AG09309 (cell line): ENCODE measurements at regions not wholly inside any gene's neighbourhood (a gene's known extent, or its start where the extent isn't known, plus 50 kb on each side); places are given as distances from the start of the nearest gene placed in this dataset.

Experiments
- DNase-seq: peaks from one replicate; pipeline ENCODE4 v3.0.0-alpha.2; 2010; ENCODE audit warnings: low read depth
- H3K4me3 ChIP-seq: 2 replicates; pipeline ENCODE4 v1.5.1; 2011; ENCODE audit warnings: mild to moderate bottlenecking, low read depth, low read length, moderate library complexity; ENCODE audit not compliant: control insufficient read depth
- TF ChIP-seq, protein P1 (sequence below): IDR thresholded peaks from 2 replicates; pipeline ENCODE4 v1.5.1; 2011; ENCODE audit warnings: mild to moderate bottlenecking, low read depth, low read length, inconsistent platforms; ENCODE audit not compliant: insufficient read depth, control insufficient read depth; ENCODE audit errors: missing control alignments

DNA sequence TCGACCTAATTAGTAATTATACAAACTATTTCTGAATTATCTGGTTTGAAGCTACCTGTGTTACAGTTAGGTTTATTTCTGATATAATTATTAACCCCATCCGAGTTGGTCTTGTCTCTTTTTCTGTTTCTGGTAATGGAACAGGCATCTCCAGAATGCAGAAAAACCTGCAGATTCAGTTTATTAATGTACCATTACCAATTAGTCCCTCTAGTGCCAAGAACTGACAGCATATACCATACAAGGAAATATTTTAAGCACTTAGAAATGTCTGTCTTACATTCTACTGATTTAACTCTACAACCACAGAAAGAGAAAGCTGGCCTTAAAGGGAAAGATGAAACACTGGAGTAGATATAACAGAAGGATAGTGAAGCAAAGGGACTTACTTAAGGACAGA is 570.6 kb downstream of the CENPC start:
- no peak overlapping the region for H3K4me3 ChIP-seq
- DNase-seq = no peak
- TF ChIP-seq, protein P1, sequence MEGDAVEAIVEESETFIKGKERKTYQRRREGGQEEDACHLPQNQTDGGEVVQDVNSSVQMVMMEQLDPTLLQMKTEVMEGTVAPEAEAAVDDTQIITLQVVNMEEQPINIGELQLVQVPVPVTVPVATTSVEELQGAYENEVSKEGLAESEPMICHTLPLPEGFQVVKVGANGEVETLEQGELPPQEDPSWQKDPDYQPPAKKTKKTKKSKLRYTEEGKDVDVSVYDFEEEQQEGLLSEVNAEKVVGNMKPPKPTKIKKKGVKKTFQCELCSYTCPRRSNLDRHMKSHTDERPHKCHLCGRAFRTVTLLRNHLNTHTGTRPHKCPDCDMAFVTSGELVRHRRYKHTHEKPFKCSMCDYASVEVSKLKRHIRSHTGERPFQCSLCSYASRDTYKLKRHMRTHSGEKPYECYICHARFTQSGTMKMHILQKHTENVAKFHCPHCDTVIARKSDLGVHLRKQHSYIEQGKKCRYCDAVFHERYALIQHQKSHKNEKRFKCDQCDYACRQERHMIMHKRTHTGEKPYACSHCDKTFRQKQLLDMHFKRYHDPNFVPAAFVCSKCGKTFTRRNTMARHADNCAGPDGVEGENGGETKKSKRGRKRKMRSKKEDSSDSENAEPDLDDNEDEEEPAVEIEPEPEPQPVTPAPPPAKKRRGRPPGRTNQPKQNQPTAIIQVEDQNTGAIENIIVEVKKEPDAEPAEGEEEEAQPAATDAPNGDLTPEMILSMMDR = no peak

DNA sequence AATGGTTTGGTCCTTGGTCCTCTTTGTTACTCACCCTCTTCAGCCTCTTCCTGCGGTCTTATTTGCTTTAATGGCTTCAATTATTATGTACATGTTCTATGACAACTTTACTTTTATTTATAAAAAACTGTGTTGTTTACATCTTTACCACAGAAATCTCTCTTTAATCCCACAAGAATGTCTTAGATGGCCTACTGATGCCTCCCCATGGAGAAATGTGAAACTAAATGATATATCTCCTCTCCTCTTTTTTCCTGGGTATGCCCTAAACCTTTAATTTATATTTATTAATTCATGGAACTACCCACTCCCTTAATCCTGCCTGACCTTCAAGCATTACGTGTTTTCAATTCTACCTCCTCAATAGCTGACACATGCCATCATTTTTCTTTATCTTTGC is 573.2 kb downstream of the CENPC start:
- TF ChIP-seq, protein P1 = no peak
- DNase-seq = no peak
- H3K4me3 ChIP-seq = no peak overlapping the region

DNA sequence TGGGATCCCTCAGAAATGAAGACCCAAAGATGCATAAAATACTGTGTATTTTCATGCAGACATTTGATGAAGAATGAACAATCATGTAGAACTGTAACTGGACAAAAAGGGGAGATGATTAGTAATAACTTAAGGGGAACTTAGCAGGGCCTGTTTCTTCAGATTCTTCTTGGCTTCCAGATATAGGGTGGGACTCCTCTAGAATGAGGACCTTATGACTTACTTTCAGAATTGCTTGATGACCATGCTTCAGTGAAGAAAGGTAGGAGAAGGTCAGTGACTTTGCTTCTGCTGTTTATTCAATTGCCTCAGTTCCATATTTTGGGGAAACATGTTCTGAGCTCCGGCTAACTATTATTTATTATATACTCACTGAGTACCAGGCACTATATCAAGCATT is 580.8 kb downstream of the CENPC start:
- TF ChIP-seq, protein P1 = no peak
- no peak overlapping the region for H3K4me3 ChIP-seq
- DNase-seq = no peak

DNA sequence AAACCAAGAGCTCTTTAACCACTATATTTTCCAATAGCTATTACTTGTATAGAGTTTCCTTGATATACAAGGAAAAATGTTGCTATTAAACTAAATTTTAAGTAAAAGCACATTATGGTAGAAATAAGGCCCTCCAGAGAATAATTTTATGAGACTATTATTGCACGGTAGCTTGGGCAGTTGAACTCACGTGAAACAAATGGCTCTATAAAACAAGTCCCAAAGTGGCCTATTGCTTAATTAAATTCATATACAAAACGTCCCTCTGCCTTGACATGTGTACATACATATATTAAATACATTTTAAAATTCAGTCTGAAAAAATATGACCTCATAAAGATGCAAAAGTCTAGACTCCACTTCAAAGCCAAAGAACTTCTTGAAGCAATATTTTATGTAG is 582.2 kb downstream of the CENPC start:
- TF ChIP-seq, protein P1 = no peak
- no peak for DNase-seq
- no peak overlapping the region for H3K4me3 ChIP-seq

DNA sequence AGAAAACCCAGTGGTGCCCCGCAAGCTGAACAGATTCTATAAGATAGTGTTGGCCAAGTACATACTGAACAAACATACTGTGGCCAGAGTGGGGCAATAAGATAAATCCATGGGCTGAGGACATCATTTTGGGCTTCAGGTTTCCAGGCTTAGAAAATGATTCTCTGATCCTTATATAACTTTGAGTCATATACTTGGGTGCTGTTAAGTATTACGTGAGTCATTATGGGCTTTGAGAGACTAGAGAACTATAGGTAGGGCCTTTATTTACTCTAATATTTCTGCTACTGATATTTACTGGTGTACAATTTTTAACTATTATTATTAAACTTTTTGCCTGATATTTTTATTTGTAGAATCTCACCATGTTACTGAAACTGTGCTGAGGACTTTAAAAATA is 586.1 kb downstream of the CENPC start:
- no peak for DNase-seq
- TF ChIP-seq, protein P1 = no peak
- H3K4me3 ChIP-seq = no peak overlapping the region

DNA sequence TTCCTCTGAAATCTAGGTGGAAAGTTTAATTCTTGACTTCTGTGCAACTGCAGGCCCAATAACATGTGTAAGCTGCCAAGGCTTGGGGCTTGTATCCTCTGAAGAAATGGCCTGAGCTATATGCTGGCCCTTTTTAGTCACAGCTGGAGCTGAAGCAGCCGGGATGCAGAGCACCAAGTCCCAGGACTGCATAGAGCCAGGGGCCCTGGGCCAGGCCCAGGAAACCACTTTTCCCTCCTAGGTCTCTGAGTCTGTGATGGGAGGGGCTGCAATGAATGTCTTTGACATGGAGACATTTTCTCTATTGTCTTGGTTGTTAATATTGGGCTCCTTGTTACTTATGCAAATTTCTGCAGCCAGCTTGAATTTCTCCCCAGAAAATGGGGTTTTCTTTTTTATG is 588.5 kb downstream of the CENPC start:
- no peak overlapping the region for H3K4me3 ChIP-seq
- no peak for DNase-seq
- TF ChIP-seq, protein P1 = no peak

DNA sequence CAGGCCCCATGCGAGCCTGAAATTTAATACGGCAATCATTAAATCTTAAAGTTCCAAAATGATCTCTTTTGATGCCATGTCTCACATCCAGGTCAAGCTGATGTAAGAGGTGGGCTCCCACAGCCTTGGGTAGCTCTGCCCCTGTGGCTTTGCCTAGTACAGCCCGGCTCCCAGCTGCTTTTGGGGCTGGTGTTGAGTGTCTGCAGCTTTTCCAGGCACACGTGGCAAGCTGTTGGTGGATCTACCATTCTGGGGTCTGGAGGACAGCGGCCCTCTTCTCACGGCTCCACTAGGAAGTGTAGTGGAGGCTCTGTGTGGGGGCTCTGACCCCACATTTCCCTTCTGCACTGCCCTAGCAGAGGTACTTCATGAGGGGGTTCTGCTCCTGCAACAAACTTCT is 588.9 kb downstream of the CENPC start:
- H3K4me3 ChIP-seq = no peak overlapping the region
- TF ChIP-seq, protein P1 = no peak
- no peak for DNase-seq
